ENCODE measurements at regions not wholly inside any gene's neighbourhood (a gene's known extent, or its start where the extent isn't known, plus 50 kb on each side); places are given as distances from the start of the nearest gene placed in this dataset.
"Not testable (repeated sequence)": the region's sequence is repeated elsewhere in the genome, so short reads cannot be mapped to it uniquely, and the experiment has no call there.

DNA sequence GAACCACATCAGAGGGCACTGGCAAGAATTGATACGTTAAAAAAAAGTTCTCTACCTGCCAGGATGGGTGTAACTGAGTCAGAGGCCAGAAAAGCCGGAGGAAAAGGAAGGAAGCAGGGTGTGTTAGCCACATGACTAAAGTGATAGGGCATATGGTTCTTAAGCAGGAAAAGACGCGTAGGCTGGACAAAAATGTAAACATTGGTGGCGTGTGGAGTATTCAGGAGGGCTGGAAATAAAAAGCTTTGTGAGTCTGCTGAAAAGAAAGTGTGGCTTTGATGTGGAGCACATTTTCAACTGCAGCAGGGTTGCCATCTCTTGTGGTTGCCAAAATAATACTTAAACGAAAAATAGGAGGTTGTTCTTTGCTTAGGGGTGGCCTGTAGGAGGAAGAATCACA is 186.5 kb upstream of the RPL34 start:
- TF ChIP-seq, protein P1, sequence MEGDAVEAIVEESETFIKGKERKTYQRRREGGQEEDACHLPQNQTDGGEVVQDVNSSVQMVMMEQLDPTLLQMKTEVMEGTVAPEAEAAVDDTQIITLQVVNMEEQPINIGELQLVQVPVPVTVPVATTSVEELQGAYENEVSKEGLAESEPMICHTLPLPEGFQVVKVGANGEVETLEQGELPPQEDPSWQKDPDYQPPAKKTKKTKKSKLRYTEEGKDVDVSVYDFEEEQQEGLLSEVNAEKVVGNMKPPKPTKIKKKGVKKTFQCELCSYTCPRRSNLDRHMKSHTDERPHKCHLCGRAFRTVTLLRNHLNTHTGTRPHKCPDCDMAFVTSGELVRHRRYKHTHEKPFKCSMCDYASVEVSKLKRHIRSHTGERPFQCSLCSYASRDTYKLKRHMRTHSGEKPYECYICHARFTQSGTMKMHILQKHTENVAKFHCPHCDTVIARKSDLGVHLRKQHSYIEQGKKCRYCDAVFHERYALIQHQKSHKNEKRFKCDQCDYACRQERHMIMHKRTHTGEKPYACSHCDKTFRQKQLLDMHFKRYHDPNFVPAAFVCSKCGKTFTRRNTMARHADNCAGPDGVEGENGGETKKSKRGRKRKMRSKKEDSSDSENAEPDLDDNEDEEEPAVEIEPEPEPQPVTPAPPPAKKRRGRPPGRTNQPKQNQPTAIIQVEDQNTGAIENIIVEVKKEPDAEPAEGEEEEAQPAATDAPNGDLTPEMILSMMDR (IDR thresholded peaks at IDR 0.05; ENCODE audit: insufficient read depth, low read length, poor library complexity, severe bottlenecking), result no peak
- TF ChIP-seq EZH2phosphoT487 (conservative IDR thresholded peaks at IDR 0.05; ENCODE audit: low read length), result no peak
- Histone ChIP-seq H4K20me1 (ENCODE audit: low read depth, low read length) (no peaks in the 10 kb centered on the region), H3K27ac (ENCODE audit: low read depth, low read length) (no peak overlapping the region), H3K4me2 (ENCODE audit: low read depth, low read length, poor library complexity, severe bottlenecking) (no peak overlapping the region), H3K79me2 (ENCODE audit: insufficient read depth, low read length) (no peaks in the 10 kb centered on the region), H3F3A (ENCODE audit: insufficient read depth) (no peaks in the 10 kb centered on the region), H3K9me2 (replicated peaks; ENCODE audit: insufficient read depth, low read length) (no peaks in the 10 kb centered on the region), H3K9me3 (ENCODE audit: insufficient read depth, low read length) (no peaks in the 10 kb centered on the region), H3K9ac (ENCODE audit: low read length) (no peak overlapping the region), H3K36me3 (ENCODE audit: low read length) (no peaks in the 10 kb centered on the region), H2AFZ (ENCODE audit: low read depth, low read length, severe bottlenecking) (no peak overlapping the region), H3K4me3 (ENCODE audit: insufficient read depth, low read length, poor library complexity, severe bottlenecking) (no peak overlapping the region), H3K27me3 (ENCODE audit: low read length) (no peaks in the 10 kb centered on the region)

GRCh38 chr4:108433394-108433793 is 187.0 kb upstream of the RPL34 start:
- H3K27ac ChIP-seq (ENCODE audit: low read depth, low read length); H3F3A ChIP-seq (ENCODE audit: insufficient read depth); H3K4me3 ChIP-seq (ENCODE audit: insufficient read depth, low read length, poor library complexity, severe bottlenecking); H3K27me3 ChIP-seq (ENCODE audit: low read length); H3K79me2 ChIP-seq (ENCODE audit: insufficient read depth, low read length); H3K9ac ChIP-seq (ENCODE audit: low read length); H2AFZ ChIP-seq (ENCODE audit: low read depth, low read length, severe bottlenecking); H4K20me1 ChIP-seq (ENCODE audit: low read depth, low read length); H3K9me3 ChIP-seq (ENCODE audit: insufficient read depth, low read length); H3K36me3 ChIP-seq (ENCODE audit: low read length); H3K4me2 ChIP-seq (ENCODE audit: low read depth, low read length, poor library complexity, severe bottlenecking); H3K9me2 ChIP-seq (replicated peaks; ENCODE audit: insufficient read depth, low read length): not testable (repeated sequence)

DNA sequence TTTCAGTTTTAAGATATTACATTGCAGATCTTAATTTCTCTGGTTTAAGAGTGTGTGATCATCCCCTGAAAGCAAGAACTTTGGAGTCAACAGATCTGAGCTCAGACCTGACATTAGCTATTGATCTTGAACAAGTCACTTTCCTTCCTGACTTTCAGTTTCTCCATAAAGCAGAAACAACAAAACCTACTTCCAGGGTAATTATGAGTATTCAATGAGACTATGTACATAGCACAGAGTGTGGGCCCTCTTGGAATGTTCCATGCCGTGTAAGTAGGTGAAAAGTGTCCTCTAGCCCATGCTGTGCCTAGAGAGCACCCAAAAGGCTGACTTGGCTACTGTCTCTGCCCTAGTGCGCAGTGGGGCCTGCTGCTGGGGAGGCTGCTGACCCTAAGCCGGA is 188.0 kb upstream of the RPL34 start:
- Histone ChIP-seq H3F3A (ENCODE audit: insufficient read depth) (no peaks in the 10 kb centered on the region), H4K20me1 (ENCODE audit: low read depth, low read length) (no peaks in the 10 kb centered on the region), H3K79me2 (ENCODE audit: insufficient read depth, low read length) (no peaks in the 10 kb centered on the region), H3K36me3 (ENCODE audit: low read length) (no peaks in the 10 kb centered on the region), H3K27ac (ENCODE audit: low read depth, low read length) (no peak overlapping the region), H2AFZ (ENCODE audit: low read depth, low read length, severe bottlenecking) (no peak overlapping the region), H3K9ac (ENCODE audit: low read length) (no peak overlapping the region), H3K27me3 (ENCODE audit: low read length) (no peaks in the 10 kb centered on the region), H3K9me2 (replicated peaks; ENCODE audit: insufficient read depth, low read length) (no peaks in the 10 kb centered on the region), H3K9me3 (ENCODE audit: insufficient read depth, low read length) (no peaks in the 10 kb centered on the region), H3K4me3 (ENCODE audit: insufficient read depth, low read length, poor library complexity, severe bottlenecking) (no peak overlapping the region), H3K4me2 (ENCODE audit: low read depth, low read length, poor library complexity, severe bottlenecking) (no peak overlapping the region)
- TF ChIP-seq, protein P1 (IDR thresholded peaks at IDR 0.05; ENCODE audit: insufficient read depth, low read length, poor library complexity, severe bottlenecking), result no peak

DNA sequence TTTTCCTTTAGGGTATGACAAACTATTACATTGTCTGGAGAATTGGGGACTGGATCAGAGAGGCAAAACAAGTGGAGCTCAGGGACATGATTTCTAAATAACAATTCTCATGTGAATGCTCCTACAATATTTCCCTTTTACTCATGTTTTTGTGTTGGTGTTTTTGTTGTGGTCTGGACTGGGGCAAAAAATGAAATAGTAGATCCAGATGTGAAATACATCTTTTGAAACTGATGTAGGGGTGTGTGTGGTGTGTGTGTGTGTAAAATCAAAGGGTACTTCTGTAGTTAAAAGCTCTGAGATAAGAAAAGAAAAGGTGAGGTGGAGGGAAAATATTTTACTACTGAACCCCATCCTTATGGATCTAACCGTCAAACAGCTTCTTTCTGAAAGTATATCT is 188.4 kb upstream of the RPL34 start:
- H3K4me2 ChIP-seq (ENCODE audit: low read depth, low read length, poor library complexity, severe bottlenecking), result no peak overlapping the region
- H3F3A ChIP-seq (ENCODE audit: insufficient read depth), result no peaks in the 10 kb centered on the region
- H3K27me3 ChIP-seq (ENCODE audit: low read length), result no peaks in the 10 kb centered on the region
- H3K9me2 ChIP-seq (replicated peaks; ENCODE audit: insufficient read depth, low read length), result no peaks in the 10 kb centered on the region
- H3K36me3 ChIP-seq (ENCODE audit: low read length), result no peaks in the 10 kb centered on the region
- H3K27ac ChIP-seq (ENCODE audit: low read depth, low read length), result no peak overlapping the region
- H3K9ac ChIP-seq (ENCODE audit: low read length), result no peak overlapping the region
- H2AFZ ChIP-seq (ENCODE audit: low read depth, low read length, severe bottlenecking), result no peak overlapping the region
- TF ChIP-seq, protein P1 (IDR thresholded peaks at IDR 0.05; ENCODE audit: insufficient read depth, low read length, poor library complexity, severe bottlenecking), result no peak
- TF ChIP-seq EZH2phosphoT487 (conservative IDR thresholded peaks at IDR 0.05; ENCODE audit: low read length), result no peak
- H3K4me3 ChIP-seq (ENCODE audit: insufficient read depth, low read length, poor library complexity, severe bottlenecking), result no peak overlapping the region
- H3K79me2 ChIP-seq (ENCODE audit: insufficient read depth, low read length), result no peaks in the 10 kb centered on the region
- no peaks in the 10 kb centered on the region for H4K20me1 ChIP-seq (ENCODE audit: low read depth, low read length)
- H3K9me3 ChIP-seq (ENCODE audit: insufficient read depth, low read length), result no peaks in the 10 kb centered on the region

All from SU-DHL-6 (cell line).